GM21360 (cell line): ENCODE measurements at regions not wholly inside any gene's neighbourhood (a gene's known extent, or its start where the extent isn't known, plus 50 kb on each side); places are given as distances from the start of the nearest gene placed in this dataset.
A peak's percentile ranks its signal among the peaks of the same experiment; 100 is the strongest.

ENCODE experiments used
- ATAC-seq: cut with Tn5 transposase; IDR thresholded peaks from one replicate; pipeline ENCODE4 v1.9.1; 2021; ENCODE audit warnings: mild to moderate bottlenecking, moderate library complexity; ENCODE audit not compliant: unreplicated experiment

DNA sequence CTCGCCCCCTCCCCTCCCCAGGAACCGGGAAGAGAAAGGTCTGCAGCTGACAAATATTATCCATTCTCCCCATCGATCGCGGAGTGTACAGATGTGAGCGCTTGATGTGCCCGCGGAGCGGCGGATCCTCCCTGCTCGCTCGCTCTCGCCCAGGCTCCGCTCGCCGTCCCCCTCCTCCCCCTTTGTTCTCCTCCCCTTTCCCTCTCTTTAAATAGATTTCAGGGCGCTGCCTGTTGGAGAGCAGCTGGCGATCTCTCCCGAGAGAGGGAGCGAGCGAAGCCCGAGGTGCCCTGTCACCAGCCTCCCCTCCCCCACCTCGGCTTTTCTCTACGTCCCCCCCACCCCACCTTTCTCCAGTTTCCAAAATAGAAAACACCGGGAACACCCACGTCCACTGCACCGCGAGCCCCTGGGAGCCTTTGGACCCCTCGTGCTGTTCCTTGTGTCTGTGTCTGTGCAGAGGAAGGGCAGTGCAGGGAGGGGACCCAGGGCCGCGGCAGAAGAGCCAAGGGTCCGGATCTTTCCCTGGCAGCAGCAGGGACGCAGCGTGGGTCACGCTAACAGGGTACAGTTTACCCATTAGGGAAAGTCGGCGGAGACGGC is 56.6 kb upstream of the BCOR start:
- no peak for ATAC-seq

DNA sequence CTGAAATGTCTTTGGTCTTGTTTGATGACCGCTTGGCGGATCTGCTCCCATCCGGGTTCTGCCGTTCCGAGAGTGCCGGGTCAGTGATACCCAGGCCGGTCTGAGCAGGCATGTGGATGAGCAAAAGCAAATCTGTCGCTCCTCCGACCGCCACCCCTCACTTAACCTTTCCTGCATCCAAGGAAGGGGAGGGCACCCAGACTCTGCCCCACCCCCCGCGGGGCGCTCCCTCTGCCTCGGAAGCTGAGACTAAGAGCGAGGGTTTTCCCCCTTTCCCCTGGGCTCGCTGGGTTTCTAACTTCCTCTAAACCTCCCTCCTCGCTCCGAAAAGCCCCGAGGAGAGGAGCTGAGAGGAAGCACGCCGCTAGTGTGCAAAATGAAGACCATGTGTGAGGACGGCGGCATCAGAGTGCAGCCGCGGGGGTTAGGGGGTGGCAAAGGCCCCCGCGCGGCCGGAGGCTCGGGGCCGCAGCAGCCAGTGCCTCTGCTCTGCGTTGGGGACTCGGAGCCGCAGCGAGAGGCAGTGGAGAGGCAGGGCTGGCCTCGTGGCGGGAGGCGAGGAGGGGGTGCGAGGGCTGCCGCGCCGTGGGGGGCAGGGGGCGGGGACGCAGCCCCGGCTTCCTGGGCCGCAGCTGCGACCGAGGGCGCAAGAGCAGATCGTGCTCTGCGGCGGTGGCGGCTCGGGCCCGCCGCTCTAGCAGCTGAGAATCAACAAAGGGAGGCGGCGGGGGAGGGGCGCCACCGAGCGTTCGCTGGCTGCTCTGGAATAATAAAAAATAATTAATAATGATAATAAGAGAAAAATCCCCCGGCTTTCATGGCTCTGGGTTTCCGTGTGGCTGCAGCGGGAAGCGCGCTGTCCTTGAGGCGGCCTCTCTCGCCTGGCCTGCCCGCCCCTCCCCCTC is 55.8 kb upstream of the BCOR start:
- ATAC-seq: peak; percentile 53

DNA sequence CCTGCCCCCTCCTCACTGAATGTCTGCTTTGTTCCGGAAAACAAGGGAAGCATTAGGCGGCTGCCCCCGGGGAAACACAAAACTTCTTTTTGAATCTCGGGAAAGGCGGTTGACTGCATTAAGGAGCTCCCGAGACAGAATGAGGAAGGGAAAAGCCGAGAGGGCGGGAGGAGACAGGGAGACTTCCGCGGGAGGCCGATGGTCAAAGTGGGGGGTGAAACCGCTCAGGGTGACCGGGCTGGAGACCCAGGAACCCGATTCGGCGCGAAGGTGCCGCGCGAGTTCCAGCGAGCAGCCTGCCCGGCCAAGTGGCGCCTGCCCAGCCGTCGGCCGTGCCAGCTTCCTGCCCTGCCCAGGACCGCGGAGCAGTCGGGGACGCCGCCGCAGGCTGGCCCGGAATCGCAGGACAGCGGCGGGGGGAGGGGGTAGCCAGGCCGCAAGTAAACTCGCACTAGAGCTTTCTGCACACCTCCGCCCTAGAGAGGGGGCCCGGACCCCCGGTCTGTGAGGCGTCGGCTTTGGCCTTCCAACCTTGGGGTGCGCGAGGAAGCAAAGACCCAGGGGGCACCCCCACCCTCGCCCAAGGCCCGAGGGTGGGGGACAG is 55.1 kb upstream of the BCOR start:
- peak; percentile 10 for ATAC-seq

DNA sequence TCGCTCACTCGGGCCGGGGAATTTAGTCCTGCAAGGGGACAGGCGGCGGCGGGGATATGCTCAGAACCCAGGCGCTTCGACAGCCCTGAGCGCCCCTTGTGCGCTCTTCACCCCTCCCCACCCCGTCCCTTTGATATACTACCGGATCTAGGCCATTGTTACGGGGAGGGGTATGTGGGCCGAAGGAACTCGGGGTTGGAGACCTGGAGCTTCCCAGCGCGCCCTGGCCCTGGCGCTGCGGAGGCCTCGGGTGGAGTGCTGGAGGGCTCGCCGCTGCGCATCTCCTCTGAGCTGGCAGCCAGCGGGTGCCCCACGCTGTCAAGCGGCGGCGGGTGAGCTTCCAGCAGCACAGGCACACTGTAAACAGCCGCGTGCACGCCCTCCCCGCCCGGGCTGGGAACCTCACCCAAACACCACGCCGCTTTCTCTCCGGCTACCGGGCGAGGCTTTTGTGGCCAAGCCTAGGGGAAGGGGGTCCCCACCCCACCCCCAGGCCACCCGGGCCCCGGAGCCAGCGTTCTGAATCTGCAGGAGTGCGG is 54.5 kb upstream of the BCOR start:
- ATAC-seq: no peak

DNA sequence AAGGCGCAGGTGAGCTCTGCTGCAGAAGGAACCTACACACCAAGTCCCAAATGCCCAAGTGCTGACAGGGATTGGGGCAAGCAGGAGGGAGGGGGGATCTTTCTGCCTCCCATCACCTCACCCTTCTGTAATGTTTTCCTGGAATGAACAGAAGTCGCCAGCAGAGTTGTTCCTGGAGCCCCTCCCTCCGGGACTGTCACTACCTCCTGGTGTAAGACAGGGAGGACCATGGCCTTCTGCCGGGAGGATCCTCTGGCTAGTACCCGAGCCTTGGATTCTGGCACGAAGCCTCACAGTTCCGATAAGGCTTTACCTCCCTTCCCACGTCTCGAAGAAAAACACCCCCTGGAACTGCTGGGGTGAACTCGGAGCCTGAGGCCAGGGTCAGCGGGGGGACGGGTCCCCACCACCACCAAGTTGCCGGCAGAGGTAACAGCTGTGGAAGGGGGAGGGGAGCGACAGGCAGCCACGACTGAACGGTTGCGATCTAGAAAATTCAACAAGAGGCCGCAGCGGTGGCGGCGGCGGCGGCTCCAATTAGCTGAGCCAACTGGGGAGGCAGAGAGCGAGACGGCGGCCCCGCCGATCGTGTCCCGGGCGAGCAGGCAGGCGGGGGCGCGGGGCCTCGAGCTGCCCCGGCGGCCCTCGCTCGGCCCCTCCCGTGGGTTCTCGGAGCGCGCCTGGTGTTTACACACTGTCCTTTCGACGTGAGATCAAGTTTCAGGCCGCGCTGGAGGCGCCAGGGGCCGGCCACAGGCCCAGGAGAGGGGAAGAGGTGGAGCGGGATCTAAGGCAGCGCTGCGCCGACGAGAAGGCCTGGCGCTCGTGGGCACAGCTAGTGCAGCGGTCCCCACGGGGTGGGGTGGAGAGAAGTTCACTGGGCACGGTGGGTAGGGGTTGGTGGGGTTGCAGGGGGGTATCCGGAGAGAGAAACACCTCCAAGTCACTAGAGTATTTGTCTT is 53.7 kb upstream of the BCOR start:
- ATAC-seq: no peak

DNA sequence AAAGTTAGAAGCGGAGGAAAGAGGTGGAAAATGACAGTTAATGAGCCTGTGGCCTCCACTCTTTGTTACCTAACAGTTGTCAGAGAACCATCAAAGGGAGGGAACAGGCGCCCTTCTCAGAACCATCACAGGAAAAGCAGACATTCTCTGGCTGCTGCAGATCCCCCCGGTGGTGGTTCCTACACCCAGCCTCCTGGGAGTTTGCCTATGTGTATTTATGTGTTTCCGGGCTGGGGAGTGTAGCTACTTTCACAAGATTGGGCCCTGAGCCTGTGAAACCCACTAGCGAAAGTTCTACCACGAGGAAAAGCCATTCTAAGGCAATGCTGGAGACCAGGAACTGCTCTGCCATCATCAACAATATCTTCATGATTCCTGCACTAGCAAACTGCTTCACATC is 52.7 kb upstream of the BCOR start:
- ATAC-seq: no peak

DNA sequence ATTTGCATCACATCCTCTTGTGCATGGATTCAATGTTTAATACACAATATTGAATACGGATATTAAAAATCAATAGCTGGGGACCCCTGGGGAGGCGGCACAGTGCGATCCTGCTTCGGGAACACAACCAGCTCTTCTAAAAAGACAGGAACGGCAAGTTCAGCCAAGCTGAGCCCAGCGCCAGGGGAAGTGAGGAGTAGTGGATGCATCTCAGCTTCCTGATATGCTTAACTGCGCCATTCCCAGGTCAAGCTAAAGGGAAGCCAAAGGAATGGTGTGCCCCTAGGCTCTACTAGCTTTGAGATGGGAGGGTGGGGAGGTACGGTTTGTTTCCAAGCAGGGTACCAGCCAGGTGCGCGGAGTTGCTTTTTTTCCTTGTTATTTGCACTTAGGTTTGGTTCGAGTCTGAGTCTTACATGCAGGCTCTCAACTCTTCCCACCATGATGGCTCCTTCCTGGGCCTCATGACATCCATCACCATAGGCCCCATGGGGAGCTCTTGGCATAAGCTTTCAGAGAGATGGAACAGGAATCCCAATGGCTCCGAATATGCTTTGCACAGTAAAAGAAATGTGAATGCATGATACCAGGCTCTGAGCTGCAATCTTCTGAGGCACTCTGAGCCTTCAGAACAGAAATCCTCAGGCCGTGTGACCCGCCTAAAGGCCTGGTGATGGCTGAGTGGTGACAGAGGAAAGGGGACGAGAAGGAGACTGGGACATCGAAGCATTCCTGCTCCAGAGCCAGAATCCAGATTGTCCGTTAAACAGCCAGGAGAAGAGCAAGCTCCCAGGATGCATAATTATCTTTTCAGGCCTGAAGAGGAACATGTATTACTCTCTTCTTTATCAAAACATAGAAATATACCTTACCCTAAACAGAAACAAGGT is 51.8 kb upstream of the BCOR start:
- no peak for ATAC-seq

DNA sequence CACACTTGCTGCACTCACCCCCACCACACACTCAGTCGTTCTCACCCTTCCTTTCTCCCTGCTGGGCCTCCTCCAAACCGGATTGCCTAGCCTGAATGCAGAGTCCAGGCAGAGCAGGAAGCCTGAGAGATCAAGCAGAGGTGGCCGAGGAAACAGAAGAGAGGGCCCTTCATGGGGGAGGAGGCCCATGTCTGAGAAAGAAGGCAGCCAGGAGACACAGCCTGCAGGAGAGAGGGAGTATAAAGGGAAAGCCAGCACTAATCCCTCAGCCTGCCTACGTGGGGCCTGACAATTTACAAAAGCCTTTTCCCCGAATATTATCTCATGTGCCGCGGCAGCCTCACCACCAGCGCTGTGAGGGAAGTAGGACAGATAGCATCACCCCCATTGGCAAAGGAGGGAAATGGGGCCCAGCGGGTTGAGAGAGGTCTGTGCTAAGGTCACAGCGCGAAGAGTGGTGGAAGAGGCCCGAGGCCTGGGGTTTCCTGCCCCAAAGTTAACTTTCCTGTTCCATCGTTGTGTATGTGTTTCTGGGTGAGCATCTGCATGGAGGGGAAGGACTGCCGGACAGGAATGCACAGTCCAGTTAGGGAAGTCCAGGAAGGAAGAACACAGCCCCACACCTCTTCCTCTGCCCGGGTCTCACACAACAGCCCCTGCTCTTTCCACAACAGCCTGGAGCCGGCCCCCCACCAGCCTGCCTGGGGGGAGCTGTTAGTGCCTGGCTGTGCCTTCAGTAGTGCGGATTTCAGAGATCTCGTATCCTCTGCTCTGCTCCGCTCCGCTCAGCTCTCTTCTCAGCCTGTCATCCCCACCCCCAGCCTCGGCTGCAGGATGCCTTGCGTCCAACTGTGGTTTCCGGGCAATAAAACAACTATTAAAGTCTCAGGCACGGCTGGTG is 50.9 kb upstream of the BCOR start:
- ATAC-seq: no peak

DNA sequence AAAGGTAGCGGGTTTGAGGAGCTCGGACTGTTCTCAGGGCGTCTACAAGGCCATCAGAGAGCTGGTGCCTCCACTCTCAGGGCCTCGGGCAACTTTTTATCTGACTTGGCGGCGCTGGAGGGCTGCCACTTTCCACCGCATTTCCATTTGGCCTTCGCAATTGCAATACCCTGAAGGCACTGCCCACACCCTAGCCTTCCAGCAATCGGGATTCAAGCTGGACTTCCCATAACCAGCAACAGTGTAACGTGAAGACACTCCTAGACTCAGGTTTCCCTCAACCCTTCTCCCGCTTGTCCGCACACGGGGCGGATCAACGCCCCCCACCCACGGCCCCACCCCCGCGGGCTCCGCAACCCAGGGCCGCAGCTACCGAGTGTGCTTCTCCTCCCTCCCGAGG is 50.2 kb upstream of the BCOR start:
- no peak for ATAC-seq
